ENCODE measurements at regions not wholly inside any gene's neighbourhood (a gene's known extent, or its start where the extent isn't known, plus 50 kb on each side); places are given as distances from the start of the nearest gene placed in this dataset. TPM values are rescaled to one million over a fixed set of nuclear protein-coding genes. Genes with fewer than 3 reads are reported as not detected.

Small RNAs in the stretch of these regions (small RNA-seq; reads per million reads assigned to genes)
- not detected for gene AC127391.1 (ENCODE audit: insufficient read depth, insufficient read length, low read depth, low replicate concordance)
